GM18517 (cell line): ENCODE measurements at regions not wholly inside any gene's neighbourhood (a gene's known extent, or its start where the extent isn't known, plus 50 kb on each side); places are given as distances from the start of the nearest gene placed in this dataset.
"Not testable (repeated sequence)": the region's sequence is repeated elsewhere in the genome, so short reads cannot be mapped to it uniquely, and the experiment has no call there.

Source experiments
- ATAC-seq: cut with Tn5 transposase; IDR thresholded peaks from one replicate; pipeline ENCODE4 v1.9.1; 2021; ENCODE audit warnings: mild to moderate bottlenecking, moderate library complexity; ENCODE audit not compliant: unreplicated experiment

DNA sequence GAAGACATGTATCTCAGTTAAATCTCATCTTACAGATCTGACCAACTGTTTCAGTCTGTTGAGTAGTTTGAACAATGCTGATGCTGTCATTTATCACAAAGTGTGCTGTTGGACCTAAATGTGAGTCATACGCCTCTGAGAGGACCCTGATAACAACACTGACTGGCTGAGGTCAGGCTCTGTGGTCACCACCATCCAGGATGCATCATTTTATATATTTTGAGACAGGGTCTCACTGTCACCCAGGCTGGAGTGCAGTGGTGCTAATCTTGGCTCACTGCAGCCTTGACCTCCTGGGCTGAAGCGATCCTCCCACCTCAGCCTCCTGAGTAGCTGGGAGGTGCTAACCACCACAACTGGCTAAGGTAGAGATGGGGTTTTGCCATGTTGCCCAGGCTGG, 181.0 kb upstream of the RGS6 start:
- ATAC-seq = no peak

DNA sequence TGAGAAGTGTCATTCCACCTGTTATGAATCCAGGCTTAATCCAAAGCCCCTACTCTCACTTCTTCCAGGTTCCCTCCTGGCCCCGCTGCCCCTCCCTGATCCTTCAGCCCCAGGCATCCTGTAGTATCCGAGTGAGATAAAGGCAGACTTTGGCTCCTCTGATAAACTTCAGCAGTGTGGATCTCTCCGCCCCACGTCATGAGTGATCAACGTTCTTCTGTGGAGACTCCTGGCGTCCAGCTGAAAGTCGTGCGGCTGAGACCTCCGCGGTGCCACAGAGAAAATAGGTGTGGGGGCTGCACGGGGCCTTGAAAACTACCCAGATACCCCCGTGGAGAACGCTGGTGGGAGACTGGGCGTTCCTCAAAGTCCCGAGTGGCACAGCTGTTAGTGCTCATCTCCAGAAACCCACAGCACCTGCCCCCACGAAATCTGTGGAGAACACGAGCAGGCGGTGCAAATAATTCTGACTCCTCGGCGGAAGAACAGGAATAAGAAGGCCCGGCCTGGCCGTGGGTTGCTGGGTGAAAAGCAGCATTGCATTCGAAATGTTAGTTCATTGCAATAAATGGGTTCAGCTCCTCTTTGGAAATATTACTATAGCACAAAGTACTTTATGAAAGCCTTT, 180.0 kb upstream of the RGS6 start:
- ATAC-seq = no peak

DNA sequence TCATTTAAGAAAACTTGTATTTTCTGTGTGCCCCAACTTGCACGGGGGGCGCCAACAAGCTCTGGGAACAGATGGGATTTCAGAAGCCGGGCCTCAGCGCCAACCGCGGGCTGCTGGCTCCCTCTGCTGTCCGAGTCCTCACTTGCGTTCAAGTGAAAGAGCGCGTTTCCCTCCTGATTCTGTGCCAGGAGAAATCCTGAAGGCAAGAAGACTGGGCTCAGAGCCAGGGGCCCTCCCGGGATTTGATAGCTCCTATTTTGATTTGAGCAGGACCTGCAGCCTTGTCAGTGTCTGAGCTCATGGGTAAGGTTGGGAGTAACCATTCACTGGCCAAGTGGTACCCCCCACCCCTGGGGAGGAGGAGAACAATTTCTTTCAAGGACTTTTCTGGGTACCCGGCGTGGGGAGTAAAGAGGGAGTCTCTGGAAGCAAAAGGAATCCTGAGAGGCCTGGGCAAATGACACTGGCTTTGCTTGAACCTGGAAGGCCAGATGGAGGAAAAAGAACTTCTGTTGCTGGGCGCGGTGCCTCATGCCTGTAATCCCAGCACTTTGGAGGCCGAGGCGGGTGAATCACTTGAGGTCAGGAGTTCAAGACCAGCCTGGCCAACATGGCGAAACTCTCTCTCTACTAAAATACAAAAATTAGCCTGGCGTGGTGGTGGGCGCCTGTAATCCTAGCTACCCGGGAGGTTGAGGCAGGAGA, 179.0 kb upstream of the RGS6 start:
- ATAC-seq = no peak

DNA sequence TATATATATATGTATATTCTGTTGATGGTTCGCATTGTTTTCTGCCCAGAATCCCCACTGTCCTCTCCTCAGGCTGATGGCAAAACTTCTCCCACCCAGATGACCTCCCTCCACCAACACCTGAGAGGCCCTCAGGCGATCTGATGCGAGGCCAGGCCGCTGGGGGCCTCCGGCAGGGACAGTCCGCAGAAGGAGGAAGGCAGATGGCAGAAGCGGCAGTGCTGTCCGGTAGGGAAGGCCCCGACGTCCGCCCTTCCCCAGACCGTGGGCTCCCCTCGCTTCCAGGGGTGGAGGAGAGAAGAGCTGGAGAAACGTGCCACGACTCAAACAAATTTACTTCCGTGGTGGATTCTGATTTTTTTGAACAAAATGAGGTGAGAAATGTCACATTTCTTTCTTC, 178.3 kb upstream of the RGS6 start:
- ATAC-seq = no peak

DNA sequence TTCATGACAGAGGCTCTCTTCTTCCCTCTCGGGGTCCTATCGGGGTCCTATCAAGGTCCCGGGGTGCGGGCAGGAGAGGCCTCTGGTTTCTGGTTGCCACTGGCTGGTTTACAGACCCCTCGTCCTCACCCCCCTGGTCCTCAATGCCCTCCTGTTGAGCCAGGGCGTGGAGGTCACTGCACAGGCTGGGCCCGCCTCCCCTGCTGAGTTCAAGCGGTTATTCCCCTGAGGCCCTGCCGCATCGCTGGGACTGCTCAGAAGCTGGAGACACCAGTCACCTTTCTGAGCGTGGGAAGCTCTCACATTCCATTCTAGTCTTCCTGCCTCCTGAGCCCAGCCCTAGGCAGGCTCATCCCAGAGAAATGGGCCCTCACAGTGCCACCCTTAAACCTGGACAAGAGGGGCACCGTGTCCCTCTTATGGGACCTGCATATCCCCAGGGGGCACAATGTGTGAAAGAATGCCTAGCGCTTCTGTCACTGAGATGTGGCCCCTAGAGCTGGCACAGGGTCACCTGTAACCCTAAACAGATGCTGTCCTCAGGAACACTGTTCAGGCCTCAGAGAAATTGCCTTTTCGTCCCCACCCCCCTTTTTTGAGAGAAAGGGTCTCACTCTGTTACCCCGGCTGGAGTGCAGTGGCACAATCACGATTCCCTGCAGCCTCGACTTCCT, 177.7 kb upstream of the RGS6 start:
- no peak for ATAC-seq

DNA sequence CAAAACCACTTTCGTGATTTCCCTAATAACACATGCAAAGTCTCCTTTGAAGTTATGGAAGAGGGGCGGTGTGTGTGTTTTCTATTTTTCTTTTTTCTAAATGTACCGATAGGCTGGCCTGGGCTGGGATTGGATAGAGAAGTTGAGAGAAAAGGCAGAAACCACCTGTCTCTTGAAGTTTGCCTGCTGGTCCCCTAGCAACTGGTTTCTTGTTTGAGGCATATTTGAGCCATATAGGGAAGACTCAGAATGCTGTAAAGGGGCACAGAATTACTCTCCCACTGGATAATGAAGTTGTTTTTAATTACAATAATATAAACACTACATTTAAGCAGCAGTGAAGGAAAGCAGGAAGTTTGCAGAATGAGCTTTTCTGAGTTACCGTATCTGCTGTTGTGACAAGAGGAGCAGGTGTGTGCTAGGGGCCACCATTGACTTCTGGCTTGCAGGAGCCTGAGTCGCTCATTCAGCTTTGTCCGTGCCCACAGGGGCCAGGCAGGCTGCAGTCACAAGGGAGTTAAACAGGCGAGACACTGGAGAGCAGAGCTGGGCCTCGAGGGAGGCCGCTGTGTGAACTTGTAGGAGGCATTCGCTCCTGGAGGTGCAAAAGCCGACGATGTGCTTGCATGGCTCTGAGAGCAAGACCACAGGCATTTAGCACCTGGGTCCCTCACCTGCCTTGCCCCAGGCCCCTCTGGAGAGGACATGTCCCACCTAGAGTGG, 173.8 kb upstream of the RGS6 start:
- ATAC-seq = no peak

DNA sequence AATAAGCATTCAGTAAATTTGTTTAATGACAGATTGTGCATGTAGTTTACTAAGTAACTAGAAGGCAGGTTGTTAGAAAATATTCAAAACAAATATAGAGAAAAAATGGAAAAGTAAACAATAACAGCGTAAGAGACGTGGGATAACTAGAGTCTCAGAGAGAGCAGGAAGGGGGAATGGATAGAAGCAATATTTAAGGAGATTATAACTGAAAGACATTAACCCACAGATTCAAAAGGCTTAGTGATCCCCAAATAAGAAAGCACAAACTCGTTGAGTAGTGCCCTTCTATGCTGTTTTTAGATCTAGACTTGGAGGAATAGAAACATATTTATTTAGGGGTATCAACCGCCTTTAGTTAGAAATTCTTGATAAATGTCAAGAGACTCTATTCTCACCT, 169.7 kb upstream of the RGS6 start:
- ATAC-seq = no peak

DNA sequence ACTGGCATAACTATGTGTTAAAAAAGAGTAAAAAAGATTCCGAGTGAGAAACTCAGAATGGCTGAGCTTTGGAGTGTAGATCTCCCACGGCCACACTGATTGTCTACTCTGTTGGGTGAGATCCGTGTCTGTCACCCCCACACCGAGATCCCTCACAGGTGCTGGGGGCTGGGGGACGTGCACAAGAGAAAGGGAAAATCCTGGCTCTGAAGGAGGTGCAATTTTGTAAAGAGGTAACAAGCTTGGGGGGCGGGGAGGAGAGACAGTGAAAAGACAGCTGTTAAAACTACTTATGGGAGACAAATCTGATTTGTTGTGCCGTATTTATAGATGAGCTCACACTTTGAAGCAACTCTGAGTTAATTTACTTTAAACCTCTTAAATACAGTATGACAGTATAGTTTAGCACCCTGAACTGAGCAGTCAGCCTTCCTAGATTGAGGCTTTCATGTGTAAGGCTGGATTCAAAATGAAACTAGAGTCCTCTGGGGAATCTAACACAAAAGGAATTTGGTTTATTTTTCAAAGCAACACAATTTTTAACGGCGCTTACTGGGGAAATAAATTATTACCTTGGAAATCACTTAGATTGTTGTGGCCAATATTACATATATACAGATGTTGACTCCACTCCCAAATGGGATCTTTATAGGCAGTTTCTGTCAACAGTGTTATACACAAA, 167.4 kb upstream of the RGS6 start:
- ATAC-seq = no peak

DNA sequence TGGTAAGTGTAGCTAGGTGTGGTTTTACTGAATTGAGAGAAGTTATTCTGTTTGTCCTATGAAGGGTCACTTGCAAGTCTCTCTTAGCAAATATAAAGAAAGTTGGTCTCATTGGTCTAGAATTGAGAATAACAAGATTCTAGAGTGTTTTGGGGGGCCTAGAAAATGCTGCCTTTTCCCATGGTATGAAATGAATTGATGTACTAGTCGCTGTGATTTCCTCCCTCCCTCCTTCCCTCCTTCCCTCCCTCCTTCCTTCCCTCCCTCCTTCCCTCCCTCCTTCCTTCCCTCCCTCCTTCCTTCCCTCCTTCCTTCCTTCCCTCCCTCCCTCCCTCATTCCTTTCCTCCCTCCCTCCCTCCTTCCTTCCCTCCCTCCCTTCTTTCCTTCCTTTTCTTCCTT, 166.7 kb upstream of the RGS6 start:
- ATAC-seq = no peak

DNA sequence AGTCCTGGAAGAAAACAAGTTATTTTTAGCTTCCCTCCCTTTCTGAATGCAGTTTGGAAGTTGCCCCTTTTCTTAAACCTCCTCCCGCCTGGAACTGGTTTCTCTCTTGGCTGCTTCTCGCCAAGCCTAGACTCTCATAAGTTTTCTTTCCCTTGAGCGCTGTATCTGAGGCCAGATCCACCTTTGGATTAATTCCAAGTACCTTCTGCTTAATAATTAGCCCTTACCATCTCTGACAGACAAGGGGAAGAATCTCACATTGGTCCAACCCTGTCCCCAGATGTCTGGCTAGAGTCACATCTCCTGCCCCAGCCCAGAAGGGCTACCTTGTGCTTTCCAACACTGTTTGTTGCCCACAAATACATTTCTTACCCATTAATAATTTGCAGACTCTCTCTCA, 161.8 kb upstream of the RGS6 start:
- ATAC-seq = no peak

DNA sequence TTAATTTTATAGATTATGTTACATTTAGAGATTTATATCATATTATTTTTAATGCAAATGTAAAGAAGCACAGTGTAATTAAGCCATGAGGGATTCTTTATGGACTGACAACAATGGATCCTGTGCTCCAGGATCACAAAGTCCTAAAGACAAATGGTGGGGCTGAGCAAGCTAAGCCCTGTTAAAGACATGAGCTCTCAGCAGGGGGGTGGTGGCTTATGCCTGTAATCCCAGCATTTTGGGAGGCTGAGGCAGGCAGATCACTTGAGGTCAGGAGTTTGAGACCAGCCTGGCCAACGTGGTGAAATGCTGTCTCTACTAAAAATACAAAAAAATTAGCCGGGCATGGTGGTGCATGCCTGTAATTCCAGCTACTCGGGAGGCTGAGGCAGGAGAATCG, 160.8 kb upstream of the RGS6 start:
- not testable (repeated sequence) for ATAC-seq

DNA sequence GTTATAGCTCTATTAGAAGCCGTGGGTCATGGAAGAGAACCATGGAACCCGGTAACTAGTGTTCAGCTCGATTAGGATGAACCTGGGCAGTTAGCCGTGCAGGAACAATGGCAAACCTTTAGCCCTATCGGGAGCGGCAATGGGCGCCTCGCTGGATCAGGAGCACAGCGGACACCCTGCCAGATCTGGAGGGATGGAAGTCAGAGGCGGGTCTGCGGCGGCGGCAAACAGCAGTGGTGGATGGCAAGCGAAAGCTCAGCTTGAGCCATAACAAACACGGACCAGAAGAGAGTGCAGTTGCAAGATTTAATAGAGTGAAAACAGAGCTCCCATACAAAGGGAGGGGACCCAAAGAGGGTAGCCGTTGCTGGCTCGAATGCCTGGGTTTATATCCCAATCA, 160.2 kb upstream of the RGS6 start:
- ATAC-seq = not testable (repeated sequence)

DNA sequence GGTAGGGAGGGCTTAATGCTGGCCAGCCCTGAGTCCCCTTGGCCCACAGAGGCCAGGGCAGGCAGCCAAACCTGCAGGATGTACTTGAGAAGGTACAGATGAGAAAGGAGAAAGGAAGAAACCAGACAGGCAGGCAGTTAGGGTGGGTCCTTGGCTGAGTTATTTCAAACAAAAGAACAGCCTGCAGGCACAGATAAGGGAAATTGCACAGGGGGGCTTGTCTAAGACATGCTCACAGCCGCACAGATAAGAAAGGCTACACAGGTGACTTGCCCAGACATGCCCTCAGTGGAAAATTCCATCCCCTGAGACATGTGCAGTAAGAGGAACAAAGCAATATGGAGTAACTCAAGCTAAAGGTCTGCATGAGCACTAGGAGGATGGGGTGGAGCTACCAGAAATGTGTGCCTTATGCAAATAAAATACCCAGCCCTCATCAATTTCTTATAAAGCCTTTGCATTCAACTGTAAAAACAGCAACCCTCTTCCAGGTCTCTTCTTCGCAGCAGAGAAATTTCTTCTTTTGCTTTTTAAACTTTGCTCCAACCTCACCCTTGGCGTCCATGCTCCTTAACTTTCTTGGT, 158.2 kb upstream of the RGS6 start:
- ATAC-seq = no peak

DNA sequence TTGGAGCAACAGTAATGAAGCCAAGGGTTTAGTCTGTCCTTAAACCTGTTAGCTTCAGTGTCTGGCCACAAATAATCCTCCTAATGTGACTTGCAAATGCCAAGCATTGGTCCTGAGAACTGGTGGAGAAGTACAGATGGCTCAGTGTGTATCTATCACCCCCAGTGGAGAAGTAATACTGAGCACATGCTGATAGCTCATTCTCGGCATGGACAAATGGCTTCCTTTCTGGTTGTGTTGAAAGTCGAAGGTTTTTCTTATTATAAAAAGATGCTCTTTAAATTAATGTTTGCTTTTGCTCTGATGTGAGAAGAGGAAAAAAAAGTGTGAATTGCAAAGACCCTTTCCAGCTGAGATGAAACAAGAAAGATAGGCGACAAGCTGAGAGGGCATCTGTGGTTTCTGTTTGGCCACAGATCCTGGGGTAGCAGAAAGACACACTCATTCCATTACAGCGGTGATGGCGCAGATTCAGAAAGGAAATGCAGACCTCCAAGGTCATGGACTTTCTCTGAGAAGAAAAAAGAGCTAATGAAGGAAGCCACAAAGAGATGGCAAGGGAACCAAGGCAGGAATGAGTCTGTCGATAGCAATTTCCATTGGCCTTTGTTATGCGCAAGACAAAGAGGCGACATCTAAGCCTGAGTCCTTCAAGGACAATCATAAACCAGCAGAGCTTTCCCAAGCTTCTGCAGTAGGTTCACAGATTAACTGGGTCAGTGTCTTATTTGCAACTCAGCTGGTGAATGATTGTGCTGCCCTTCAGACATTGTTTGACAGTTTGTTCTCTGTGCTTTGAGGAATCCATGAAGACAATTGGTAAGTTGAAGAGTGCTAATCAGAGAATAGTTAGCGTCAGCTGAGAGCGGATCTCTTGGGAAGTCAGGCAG, 155.5 kb upstream of the RGS6 start:
- no peak for ATAC-seq

DNA sequence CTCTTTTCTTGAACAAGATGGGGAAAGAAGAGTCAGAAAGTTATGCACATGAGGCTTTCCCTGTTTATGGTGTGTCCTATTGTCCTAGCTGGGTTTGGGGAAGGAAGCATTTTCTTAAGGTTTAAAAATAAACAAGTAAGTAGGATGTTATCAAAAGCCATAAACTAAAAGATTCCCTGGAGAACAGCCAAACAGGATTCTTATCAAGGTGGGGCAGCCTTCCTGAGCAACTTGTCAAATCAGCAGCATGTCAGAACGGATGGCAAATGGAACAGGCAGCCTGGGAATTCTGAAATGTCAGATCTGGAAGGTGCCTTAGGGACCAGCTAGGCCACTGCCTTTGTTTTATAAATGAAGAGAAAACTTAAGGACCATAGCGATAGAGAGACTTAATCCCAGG, 152.2 kb upstream of the RGS6 start:
- no peak for ATAC-seq

DNA sequence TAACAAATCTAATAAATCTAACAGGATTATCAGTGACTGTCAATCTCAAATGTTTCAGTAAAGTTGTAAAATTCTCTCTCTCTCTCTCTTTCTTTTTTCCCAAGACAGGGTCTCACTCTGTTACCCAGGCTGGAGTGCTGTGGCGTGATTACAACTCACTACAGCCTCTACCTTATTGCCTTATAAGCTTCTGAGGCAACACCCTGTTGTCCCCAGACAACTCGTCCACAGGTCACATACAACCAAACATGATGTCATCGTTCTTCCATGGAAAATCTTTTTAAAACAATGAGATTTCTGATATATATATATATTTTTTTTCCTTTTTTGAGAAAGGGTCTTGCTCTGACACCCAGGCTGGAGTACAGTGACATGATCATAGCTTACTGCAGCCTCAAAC, 151.4 kb upstream of the RGS6 start:
- ATAC-seq = no peak

DNA sequence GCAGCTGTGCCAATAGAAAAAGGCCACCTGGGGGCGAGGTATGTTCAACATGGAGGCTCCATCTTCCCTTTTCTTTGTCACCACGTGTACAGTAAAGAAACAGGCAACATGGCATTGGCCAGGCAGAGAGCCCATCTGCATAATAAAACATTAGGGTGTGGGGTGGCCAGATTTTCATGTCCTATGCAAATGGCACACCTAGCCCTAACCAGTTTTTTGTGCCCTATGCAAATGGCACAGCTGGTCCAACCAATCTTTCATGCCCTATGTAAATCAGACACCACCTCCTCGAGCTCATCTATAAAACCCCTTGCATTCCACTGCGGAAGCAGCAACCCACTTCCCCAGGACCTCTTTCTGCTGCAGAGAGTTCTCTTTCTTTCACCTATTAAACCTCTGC, 149.1 kb upstream of the RGS6 start:
- no peak for ATAC-seq

DNA sequence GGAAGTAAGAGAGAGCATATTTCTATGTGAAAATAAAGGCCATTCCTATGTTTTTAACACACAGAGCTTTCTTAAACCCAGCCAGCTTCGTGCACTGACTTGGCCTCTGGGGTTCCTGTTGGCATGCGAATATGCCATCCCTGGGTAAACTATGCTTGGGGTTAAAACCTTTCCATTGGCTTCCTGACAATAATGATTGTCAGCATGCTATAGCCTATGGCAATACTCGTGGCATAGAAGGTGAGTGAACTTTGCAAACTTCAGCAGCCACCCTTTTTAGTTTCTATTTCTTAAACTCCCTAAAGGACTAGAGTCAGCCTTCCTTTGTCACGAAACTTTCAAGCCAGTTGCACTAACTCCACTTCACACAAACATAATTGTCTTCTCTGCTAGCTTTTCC, 148.4 kb upstream of the RGS6 start:
- no peak for ATAC-seq

DNA sequence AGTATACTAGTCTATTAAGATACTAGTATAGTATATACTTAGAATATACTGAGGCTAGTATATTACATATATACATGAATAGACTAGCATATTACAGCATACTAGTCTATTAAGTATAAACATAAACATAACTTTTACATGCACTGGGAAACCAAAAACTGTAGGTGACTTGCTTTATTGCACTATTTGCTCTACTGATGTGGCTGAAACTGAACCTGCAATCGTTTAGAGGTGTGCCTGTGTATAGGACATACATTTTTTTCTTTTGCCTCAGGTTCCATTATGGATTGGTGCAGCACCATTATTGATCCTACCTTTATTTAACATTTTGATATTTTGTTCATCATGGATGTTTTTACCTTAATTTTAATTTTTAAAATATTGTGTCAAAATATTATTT, 143.2 kb upstream of the RGS6 start:
- no peak for ATAC-seq

DNA sequence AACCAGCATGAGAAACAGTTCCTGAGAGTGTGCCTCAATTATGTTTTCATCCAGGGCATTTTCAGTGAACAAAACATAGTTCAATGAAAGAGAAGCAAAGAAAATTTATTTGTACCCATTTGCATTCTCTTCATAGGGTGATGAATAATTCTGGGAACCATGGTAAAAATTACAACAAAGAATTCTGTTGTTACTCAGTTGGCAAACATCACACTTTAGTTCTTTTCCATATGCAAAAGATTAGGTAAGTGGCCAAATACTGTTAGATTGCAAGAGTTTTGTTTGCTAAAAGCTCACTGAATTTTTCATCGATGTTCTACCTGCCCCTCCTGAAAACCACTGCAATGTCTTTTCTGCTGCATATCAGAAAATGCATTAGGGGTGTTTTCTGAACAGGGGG, 132.4 kb upstream of the RGS6 start:
- ATAC-seq = no peak
